Heart left ventricle (tissue), 16 donors: ENCODE measurements at regions not wholly inside any gene's neighbourhood (a gene's known extent, or its start where the extent isn't known, plus 50 kb on each side); places are given as distances from the start of the nearest gene placed in this dataset.

Experiments
- ATAC-seq, 4 donors: fragments of 200-7000 bp; cut with Tn5 transposase; one replicate each; pipeline ENCODE4 v1.9.1; 2020 to 2022; ENCODE audit warnings: moderate library complexity in 4 of 4, mild to moderate bottlenecking in 3 of 4, moderate number of reproducible peaks in 1 of 4
- DNase-seq, 5 donors: peaks; one replicate each; pipeline ENCODE4 v3.0.0-alpha.2; 2020
- H3K27ac ChIP-seq, 12 donors: fragments of 200-600 bp; sonication (generic) in 4 of 12; one replicate each; pipeline versions ENCODE4 v1.5.0 to v1.8.0; 2016 to 2022; ENCODE audit warnings: mild to moderate bottlenecking in 2 of 12
- H3K27me3 ChIP-seq, 9 donors: fragments of 200-600 bp; sonication (generic) in 2 of 9; one replicate each; pipeline versions ENCODE4 v1.5.1 to v1.8.0; 2016 to 2022; ENCODE audit warnings: mild to moderate bottlenecking in 3 of 9
- H3K36me3 ChIP-seq, 9 donors: fragments of 200-600 bp; sonication (generic) in 2 of 9; one replicate each; pipeline versions ENCODE4 v1.5.0 to v1.8.0; 2018 to 2022; ENCODE audit warnings: mild to moderate bottlenecking in 2 of 9
- H3K4me1 ChIP-seq, 12 donors: fragments of 200-600 bp; sonication (generic) in 4 of 12; one replicate each; pipeline versions ENCODE4 v1.5.0 to v1.8.0; 2016 to 2022; ENCODE audit warnings: mild to moderate bottlenecking in 3 of 12
- H3K4me3 ChIP-seq, 12 donors: fragments of 200-600 bp; sonication (generic) in 4 of 12; one replicate each; pipeline versions ENCODE4 v1.5.0 to v1.8.0; 2017 to 2022; ENCODE audit warnings: mild to moderate bottlenecking in 9 of 12, moderate library complexity in 4 of 12
- H3K9me3 ChIP-seq, 12 donors: fragments of 200-600 bp; sonication (generic) in 4 of 12; one replicate each; pipeline versions ENCODE4 v1.5.0 to v1.8.0; 2016 to 2022; ENCODE audit warnings: mild to moderate bottlenecking in 1 of 12
- POLR2A ChIP-seq, 2 donors: fragments of 450-650 bp; IDR thresholded peaks; one replicate each; pipeline ENCODE4 v1.6.1; 2017; ENCODE audit warnings: antibody characterized with exemption in 2 of 2, mild to moderate bottlenecking in 2 of 2, moderate library complexity in 2 of 2
- WGBS, 4 donors: extraction: QIAGEN DNeasy Blood & Tissue Kit in 2 of 4; methylation state at CpG; one replicate each; pipeline versions ENCODE4 v1.1.5 to v1.1.7; 2013 to 2018; 5-methylcytosine and 5-hydroxymethylcytosine counted together
- intact Hi-C, 10 donors: fragments of 100-400 bp; cut with DNase I; formaldehyde crosslinking; loops; one replicate each; pipeline versions ENCODE4 v1.11.1 to v1.14.2; 2022
- TF ChIP-seq, protein P1 (sequence below), 12 donors: fragments of 200-600 bp; sonication (generic) in 4 of 12; IDR thresholded peaks; one replicate each; pipeline versions ENCODE4 v1.5.0 to v1.8.0; 2018 to 2022; ENCODE audit warnings: antibody characterized with exemption in 12 of 12, mild to moderate bottlenecking in 5 of 12
- donor health status: ischemic (EF 13 %, LVEDD 7.1; RV severe dilation, severe dysfunction).
- donor health status: healthy with polysubstance abuse.
- donor health status: DM: no; HTN: yes; CAD: no.
- donor health status: DM: no; HTN: no; CAD: no.
- donor health status: ischemic (EF 25% LVEDD 6.9; RV normal size, moderate dysfunction).
- donor health status: ischemic (EF 25% LVEDD 5.7; RV mildly dilated, moderate dysfunction).
- donor health status: healthy.
- donor health status: DM: yes; HTN: yes; CAD: no.
- donor health status: ischemic (EF 35%, LVEDD 5.7; RV mildly dilated, moderate dysfunction).
- donor health status: nonischemic (EF 11% LVEDD 7.7; RV severe dilation, severe dysfunction).
- donor health status: DM: yes; HTN: yes; CAD: no.
- donor health status: PGD.
- donor health status: ischemic (EF 29% LVEDD 5.4; RV normal size, mild dysfunction).
- donor health status: nonischemic (EF 23%, LVEDD 6.1; RV moderate dilation, normal function).

DNA sequence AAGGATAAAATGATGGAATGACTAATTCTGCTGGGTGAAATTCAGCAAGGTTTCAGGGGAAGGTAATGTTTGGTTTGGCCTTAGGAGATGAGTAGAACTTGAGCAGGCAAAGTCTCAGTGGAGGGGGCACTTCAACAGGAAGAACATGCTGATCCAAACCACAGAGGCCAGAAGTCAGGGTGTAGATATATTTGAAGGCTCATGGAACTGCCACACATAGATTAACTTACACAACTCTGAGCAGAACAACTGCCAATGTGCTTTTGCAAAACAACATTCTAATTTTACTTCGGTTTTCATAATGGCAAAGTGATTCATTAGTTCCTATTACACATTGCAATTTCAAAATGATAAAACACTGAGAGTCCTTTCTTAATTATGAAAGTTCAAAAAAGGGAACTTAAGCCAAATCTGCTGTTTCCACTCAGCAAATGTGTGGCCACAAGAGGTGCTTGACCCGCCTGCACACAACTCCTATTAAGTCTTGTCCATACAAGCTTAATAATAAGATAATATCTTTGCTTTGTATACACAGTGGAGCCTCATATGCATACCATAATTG is 284.8 kb downstream of the MREG start:
- 61 to 92% (median 63%) methylated on average over 2 of the region's 2 CpGs for WGBS, 4 donors
- no peaks in the 10 kb centered on the region for H3K36me3 ChIP-seq
- ATAC-seq (peak in 2 of 4 donors; percentile 56 to 71), DNase-seq (no peak)
- no peaks in the 10 kb centered on the region for H3K27me3 ChIP-seq
- H3K4me1 ChIP-seq = peaks cover 0 to 23% (median 0%) of the 10 kb centered on the region in 12 donors
- no peak overlapping the region for H3K4me3 ChIP-seq
- H3K9me3 ChIP-seq = peaks cover 0 to 13% (median 0%) of the 10 kb centered on the region in 12 donors
- peak overlapping the region in 1 of 12 donors; percentile 69 for H3K27ac ChIP-seq
- no peak for TF ChIP-seq POLR2A (IDR thresholded peaks at IDR 0.05)
- TF ChIP-seq, protein P1, sequence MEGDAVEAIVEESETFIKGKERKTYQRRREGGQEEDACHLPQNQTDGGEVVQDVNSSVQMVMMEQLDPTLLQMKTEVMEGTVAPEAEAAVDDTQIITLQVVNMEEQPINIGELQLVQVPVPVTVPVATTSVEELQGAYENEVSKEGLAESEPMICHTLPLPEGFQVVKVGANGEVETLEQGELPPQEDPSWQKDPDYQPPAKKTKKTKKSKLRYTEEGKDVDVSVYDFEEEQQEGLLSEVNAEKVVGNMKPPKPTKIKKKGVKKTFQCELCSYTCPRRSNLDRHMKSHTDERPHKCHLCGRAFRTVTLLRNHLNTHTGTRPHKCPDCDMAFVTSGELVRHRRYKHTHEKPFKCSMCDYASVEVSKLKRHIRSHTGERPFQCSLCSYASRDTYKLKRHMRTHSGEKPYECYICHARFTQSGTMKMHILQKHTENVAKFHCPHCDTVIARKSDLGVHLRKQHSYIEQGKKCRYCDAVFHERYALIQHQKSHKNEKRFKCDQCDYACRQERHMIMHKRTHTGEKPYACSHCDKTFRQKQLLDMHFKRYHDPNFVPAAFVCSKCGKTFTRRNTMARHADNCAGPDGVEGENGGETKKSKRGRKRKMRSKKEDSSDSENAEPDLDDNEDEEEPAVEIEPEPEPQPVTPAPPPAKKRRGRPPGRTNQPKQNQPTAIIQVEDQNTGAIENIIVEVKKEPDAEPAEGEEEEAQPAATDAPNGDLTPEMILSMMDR (IDR thresholded peaks at IDR 0.05) = no peak
- intact Hi-C loops = no loop called here

DNA sequence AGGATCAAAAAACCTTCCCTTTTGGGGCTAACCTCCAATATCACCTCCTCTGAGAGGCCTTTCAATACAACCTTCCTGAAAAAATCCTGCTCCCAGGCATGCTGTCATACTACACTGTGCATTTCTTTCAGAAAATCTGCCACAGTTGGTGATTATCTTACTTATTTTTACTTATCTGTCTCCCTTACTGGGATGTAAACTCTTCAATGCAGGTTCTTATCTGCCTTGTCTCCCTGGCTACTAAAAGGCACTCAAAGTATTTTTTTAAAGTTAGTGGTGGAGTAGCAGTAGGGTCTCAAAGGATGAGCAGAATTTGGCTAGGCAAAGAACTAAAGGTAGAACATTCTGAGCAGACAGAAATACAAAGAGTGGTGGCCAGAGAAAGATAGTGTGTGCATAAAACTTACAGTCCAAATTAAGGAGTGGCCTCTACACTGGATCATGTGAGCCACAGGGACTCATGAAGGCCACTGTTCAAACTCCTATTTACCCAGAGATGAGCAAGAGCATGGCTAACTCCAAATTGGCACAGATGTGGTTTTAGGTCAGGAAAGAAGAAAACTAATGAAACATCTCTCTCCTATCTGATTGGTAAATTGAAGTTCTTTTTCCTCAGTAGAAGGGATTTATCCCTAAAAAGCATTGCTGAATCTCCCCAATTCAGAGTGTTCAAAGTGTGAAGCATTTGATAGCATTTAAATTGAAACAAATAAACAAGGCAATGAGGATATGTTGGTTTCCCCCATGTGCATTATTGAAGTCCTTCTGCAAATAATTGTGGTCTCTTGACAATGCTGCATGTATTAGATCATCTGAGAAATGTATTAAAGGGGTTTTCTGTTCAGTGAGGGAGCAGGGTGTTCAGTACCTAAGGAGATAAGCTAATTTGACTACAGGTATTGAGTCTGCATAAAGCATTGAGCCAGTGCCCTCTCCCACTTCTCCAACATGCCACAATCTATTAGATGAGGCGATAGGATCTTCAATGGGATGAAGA is 285.5 kb downstream of the MREG start:
- no peak for ATAC-seq
- H3K27ac ChIP-seq = peak overlapping the region in 1 of 12 donors; percentile 69
- no peaks in the 10 kb centered on the region for H3K27me3 ChIP-seq
- intact Hi-C loops = no loop called here
- DNase-seq = no peak
- TF ChIP-seq POLR2A (IDR thresholded peaks at IDR 0.05) = no peak
- TF ChIP-seq, protein P1 (IDR thresholded peaks at IDR 0.05) = no peak
- H3K36me3 ChIP-seq = no peaks in the 10 kb centered on the region
- no peak overlapping the region for H3K4me3 ChIP-seq
- WGBS, 4 donors = 80 to 96% (median 93%) methylated on average over 1 of the region's 1 CpG
- H3K9me3 ChIP-seq = peaks cover 0 to 8% (median 0%) of the 10 kb centered on the region in 12 donors
- peaks cover 0 to 23% (median 0%) of the 10 kb centered on the region in 12 donors for H3K4me1 ChIP-seq

DNA sequence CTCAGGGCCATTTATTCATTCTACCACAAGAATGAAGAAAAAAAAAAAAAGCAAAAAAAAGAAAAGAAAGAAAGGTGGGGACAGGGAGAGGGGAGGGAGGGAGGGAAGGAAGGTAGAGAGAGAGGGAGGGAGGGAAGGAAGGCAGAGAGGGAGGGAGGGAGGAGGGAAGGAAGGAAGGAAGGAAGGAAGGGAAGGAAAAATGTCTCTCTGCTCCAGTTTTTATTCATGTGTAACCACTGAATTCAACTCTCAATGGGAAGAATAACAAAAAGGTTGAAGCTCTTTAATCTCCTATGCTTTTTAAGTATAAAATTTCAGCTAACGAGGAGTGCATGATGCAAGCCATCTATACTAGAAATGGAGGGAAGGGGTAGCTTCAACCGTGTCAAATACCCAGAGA is 287.3 kb downstream of the MREG start:
- Histone ChIP-seq H3K4me1 (peaks cover 0 to 23% (median 0%) of the 10 kb centered on the region in 12 donors), H3K4me3 (no peak overlapping the region), H3K27me3 (no peaks in the 10 kb centered on the region), H3K36me3 (no peaks in the 10 kb centered on the region), H3K9me3 (peaks cover 0 to 6% (median 0%) of the 10 kb centered on the region in 12 donors), H3K27ac (no peak overlapping the region)
- ATAC-seq = no peak
- DNase-seq = no peak
- 87 to 91% (median 90%) methylated on average over 2 of the region's 2 CpGs for WGBS, 4 donors
- intact Hi-C loops = no loop called here
- no peak for TF ChIP-seq POLR2A (IDR thresholded peaks at IDR 0.05)
- TF ChIP-seq, protein P1 (IDR thresholded peaks at IDR 0.05) = no peak

DNA sequence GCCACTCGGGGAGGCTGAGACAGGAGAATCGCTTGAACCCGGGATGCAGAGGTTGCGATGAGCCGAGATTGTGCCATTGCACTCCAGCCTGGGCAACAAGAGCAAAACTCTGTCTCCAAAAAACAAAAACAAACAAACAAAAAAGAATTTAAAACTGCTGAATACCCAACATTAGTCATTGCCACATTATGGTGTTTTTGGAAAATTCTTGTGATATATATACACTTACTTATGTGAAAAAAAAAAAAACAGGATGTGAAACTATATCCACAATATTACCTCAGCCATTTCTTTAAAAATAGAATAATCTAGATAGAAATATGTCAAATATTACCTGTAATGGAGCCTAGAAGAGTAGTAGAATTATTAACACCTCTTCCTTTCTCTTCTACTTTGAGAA is 288.3 kb upstream of the FN1 start:
- 98 to 99% (median 98%) methylated on average over 5 of the region's 5 CpGs for WGBS, 4 donors
- Histone ChIP-seq H3K36me3 (no peaks in the 10 kb centered on the region), H3K27me3 (no peaks in the 10 kb centered on the region), H3K4me1 (peaks cover 0 to 21% (median under 1%) of the 10 kb centered on the region in 12 donors), H3K4me3 (no peak overlapping the region), H3K9me3 (peaks cover 0 to 6% (median 0%) of the 10 kb centered on the region in 12 donors), H3K27ac (no peak overlapping the region)
- intact Hi-C loops = no loop called here
- DNase-seq (no peak), ATAC-seq (no peak)
- TF ChIP-seq, protein P1 (IDR thresholded peaks at IDR 0.05) = no peak
- no peak for TF ChIP-seq POLR2A (IDR thresholded peaks at IDR 0.05)
